Neuron (in vitro differentiated cells): ENCODE measurements at regions not wholly inside any gene's neighbourhood (a gene's known extent, or its start where the extent isn't known, plus 50 kb on each side); places are given as distances from the start of the nearest gene placed in this dataset.

Source experiments
- H2AFZ ChIP-seq: one replicate; pipeline ENCODE4 v1.6.1; 2013; ENCODE audit warnings: low read depth, mild to moderate bottlenecking, inconsistent platforms, low read length, moderate library complexity
- H3K27me3 ChIP-seq: one replicate; pipeline ENCODE4 v1.6.1; 2013; ENCODE audit warnings: low read length; ENCODE audit not compliant: insufficient read depth
- H3K36me3 ChIP-seq: one replicate; pipeline ENCODE4 v1.6.1; 2013; ENCODE audit warnings: low read length; ENCODE audit not compliant: insufficient read depth
- H3K4me1 ChIP-seq: one replicate; pipeline ENCODE4 v1.6.1; 2013; ENCODE audit warnings: low read length; ENCODE audit not compliant: insufficient read depth
- H3K4me3 ChIP-seq: 2 replicates; pipeline ENCODE4 v1.5.1; 2013; ENCODE audit warnings: mild to moderate bottlenecking, low read length, moderate library complexity
- H3K9me3 ChIP-seq: one replicate; pipeline ENCODE4 v1.6.1; 2013; ENCODE audit warnings: low read length

DNA sequence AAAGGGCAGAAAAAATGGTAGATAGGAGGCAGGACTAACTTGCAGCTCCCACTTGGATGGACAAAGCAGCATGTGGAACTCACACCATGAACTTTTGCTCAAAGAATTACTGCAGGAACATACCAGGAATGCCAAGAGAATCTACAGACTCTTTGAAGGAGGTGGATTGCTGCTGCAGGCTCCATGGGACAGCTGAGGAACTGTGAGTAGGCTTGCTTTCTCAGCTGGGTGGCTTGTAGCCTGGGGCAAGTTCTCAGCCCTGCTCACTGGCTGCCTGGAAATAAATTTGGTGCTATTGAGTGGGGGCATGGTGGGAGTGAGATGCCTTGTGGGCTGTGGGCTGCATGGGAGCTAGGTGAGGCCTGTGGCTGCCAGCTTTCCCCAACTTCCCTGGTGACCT lies 574.5 kb downstream of the PRELID2 start:
- Histone ChIP-seq H3K27me3 (no peaks in the 10 kb centered on the region), H2AFZ (no peak overlapping the region)

DNA sequence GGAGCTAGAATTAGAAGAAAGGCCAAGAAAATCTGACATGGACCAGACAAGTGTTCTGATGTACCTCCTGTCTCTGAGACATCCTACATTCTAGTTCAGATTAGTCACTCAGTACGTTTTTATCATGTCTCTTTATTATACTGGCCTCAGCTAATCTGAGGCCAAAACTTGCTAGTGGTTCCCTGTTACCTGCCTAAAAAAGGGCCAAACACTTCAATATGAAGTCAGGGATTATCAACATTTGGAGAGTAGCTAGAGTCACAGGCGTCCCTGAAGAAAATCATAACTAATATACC lies 587.4 kb downstream of the PRELID2 start:
- Histone ChIP-seq H3K4me3 (no peak overlapping the region), H3K36me3 (no peaks in the 10 kb centered on the region), H3K4me1 (peaks cover 25% of the 10 kb centered on the region), H2AFZ (no peak overlapping the region), H3K9me3 (no peaks in the 10 kb centered on the region), H3K27me3 (no peaks in the 10 kb centered on the region)

More for the DNA sequence above, 574.5 kb downstream of the PRELID2 start:
- H3K4me1 ChIP-seq, result no peaks in the 10 kb centered on the region
- no peak overlapping the region for H3K4me3 ChIP-seq
- peaks cover 2% of the 10 kb centered on the region for H3K9me3 ChIP-seq
- no peaks in the 10 kb centered on the region for H3K36me3 ChIP-seq

DNA sequence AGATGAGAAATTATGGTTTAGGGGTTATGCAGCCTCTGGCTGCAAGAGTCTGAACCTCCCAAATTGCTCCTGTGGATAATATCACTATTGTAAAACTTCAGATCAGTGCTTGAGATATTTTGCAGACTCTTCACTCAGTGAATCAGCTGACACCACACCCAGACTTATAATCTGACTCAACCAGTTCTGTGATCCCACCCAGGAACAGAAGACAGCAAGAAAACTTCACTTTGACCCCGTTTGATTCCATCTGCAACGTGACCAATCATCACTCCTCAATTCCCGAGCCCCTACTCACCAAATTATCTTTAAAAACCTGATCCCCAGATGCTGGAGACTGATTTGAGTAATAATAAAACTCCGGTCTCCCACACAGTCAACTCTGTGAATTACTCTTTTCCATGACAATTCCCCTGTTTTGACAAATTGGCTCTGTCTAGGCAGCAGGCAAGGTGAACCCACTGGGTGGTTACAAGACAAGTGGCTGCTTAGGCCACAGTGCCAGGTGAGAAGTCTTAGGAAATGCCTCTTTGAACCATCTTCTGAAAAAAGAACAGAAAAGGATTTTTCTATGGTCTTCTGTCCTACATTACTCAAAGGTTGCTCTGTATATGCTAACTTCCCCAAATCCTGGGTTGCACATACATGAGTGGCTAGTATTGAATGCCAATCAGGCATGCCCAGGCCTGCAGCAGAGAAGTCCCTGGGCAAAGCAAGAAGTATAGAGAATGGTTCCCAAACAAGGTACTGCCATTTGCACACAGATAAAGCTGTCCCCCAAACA lies 588.0 kb downstream of the PRELID2 start:
- no peaks in the 10 kb centered on the region for H3K9me3 ChIP-seq
- H2AFZ ChIP-seq, result no peak overlapping the region
- no peak overlapping the region for H3K4me3 ChIP-seq
- peaks cover 25% of the 10 kb centered on the region for H3K4me1 ChIP-seq
- no peaks in the 10 kb centered on the region for H3K27me3 ChIP-seq
- H3K36me3 ChIP-seq, result no peaks in the 10 kb centered on the region

DNA sequence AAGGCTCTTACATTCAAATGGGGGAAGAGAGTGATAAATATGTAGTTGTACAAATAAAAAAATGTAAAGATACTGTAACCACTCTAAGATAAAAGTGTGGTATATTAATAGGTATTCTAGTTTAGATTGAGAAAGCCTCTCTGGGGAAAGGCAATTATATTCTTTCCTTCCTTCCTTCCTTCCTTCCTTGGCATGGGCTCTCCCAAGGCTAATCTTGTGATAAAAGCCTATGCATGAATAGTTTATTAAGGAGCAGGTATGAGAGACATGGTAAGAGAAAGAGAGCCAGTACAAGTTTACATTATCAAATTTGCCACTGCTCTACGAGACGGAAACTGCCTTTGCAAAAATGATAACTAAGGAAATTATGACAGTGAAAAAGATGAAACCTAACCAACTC lies 588.8 kb downstream of the PRELID2 start:
- no peaks in the 10 kb centered on the region for H3K36me3 ChIP-seq
- no peak overlapping the region for H2AFZ ChIP-seq
- peaks cover 25% of the 10 kb centered on the region for H3K4me1 ChIP-seq
- H3K27me3 ChIP-seq, result no peaks in the 10 kb centered on the region
- H3K4me3 ChIP-seq, result no peak overlapping the region
- H3K9me3 ChIP-seq, result no peaks in the 10 kb centered on the region

DNA sequence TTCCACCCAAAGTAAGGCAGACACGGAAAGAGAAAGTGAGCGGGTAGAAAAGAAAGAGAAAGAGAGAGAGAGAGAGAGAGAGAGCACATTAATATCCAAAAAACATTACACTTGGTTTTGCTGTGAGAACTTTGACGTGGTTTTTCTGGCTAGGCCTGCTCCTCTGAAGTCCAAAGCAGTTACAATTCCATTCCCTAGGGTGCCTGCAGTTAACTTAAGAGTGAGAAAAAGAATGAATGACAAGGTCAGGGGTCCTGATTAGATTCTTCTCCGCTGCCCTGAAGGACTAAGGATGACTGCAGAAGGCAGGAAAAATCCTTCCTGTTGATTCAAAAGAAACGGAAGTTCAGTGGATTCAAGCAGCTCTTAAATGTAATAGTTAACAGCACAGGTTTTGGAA lies 589.8 kb downstream of the PRELID2 start:
- Histone ChIP-seq H3K9me3 (no peaks in the 10 kb centered on the region), H3K36me3 (no peaks in the 10 kb centered on the region), H3K4me3 (no peak overlapping the region), H2AFZ (no peak overlapping the region), H3K4me1 (peaks cover 25% of the 10 kb centered on the region), H3K27me3 (no peaks in the 10 kb centered on the region)

DNA sequence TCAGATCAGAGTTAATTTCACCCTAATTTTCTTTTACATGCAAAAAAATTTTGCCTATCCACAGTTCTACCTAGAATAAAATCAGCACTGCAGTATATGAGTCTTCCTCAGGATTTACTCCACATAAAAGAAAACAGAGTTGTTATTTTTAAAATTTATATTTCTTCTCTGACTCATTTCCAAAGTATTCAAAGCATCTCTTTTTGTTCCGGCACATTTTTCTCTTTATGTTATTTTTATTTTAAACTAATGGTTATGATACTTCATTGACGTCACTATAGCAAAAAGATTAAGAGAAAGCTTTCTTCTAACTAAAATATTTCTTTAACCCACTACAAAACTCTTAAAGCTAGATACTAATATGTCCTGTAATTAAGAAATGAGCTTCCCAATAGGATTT lies 590.4 kb downstream of the PRELID2 start:
- no peaks in the 10 kb centered on the region for H3K36me3 ChIP-seq
- no peak overlapping the region for H2AFZ ChIP-seq
- H3K27me3 ChIP-seq, result no peaks in the 10 kb centered on the region
- no peaks in the 10 kb centered on the region for H3K9me3 ChIP-seq
- H3K4me3 ChIP-seq, result no peak overlapping the region
- H3K4me1 ChIP-seq, result peaks cover 25% of the 10 kb centered on the region

DNA sequence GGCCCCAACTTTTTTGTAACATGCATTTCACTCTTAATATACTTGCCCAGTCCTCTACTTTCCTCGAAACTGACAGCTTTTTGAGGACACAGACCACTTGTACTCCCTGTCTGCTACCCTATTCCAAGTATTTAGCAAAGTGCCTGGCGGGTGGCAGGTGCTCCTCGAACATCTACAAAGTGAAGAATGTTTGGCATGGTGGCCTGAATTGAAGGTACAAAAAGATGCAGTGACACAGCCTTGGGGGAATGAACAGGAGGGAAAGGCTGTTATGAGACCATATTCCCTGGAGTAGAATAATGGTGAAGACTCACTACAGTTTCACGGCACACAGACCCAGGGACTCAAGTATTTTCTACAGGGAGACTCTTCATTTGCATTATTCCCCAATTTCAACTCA lies 590.9 kb downstream of the PRELID2 start:
- Histone ChIP-seq H2AFZ (no peak overlapping the region), H3K4me3 (no peak overlapping the region), H3K27me3 (no peaks in the 10 kb centered on the region), H3K4me1 (peaks cover 25% of the 10 kb centered on the region), H3K36me3 (no peaks in the 10 kb centered on the region), H3K9me3 (no peaks in the 10 kb centered on the region)

DNA sequence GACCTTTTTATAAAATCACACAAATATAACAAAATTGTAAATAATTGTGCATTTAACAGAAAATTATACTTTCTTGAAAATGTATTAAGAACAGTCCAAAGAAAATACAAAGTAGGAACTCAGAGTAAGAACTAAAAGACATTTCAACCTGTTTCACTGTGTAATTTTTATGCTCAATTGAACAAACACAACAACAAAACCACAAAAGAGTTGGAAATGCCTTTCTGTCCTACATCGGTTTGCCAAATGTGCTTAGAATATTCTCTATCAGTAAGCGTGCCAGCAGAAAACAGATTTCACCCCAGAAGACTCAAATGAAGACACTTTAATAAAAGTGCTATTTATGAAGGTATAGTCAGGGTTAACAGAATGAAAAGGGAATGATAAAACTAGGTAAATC lies 592.1 kb downstream of the PRELID2 start:
- Histone ChIP-seq H2AFZ (no peak overlapping the region), H3K4me3 (no peak overlapping the region), H3K27me3 (no peaks in the 10 kb centered on the region), H3K4me1 (peaks cover 25% of the 10 kb centered on the region), H3K36me3 (no peaks in the 10 kb centered on the region), H3K9me3 (no peaks in the 10 kb centered on the region)

DNA sequence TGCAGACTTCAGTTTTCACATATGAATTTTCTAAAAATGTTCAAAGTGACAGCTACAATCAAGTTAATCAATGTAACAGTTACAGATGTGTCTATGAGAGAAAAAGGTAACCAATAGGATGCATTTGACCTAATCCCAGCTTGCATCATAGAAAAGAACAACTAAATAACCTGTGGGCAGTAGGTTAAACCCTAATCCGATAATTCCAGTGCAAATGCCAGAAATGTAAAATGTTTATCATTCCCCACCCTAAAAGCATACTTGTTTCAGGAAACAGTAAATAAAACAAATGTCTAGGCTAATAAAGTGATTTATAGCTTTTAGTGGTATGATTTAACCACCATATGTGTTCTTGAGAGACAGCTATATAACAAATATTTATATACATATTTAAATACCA lies 592.6 kb downstream of the PRELID2 start:
- Histone ChIP-seq H3K4me3 (no peak overlapping the region), H3K36me3 (no peaks in the 10 kb centered on the region), H3K9me3 (no peaks in the 10 kb centered on the region), H2AFZ (no peak overlapping the region), H3K27me3 (no peaks in the 10 kb centered on the region), H3K4me1 (peaks cover 25% of the 10 kb centered on the region)

DNA sequence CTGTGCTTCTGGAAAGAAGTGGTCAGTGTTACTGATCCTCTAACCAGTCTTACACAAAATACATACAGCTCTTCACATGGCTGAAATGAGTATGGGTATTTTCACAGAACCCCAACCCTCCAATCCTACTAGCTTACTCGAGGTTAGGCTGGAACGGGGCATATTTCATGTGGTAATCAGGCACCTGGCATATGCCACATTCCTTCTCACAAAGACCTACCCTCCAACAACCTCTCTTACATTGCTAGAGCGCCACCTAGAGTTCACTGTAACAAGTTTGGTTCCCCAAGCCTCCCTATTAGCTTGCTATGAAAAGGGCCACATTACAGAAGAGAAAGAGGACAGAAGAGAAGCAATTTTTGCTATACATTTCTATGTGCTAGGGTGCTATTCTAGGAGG lies 597.3 kb downstream of the PRELID2 start:
- no peak overlapping the region for H2AFZ ChIP-seq

DNA sequence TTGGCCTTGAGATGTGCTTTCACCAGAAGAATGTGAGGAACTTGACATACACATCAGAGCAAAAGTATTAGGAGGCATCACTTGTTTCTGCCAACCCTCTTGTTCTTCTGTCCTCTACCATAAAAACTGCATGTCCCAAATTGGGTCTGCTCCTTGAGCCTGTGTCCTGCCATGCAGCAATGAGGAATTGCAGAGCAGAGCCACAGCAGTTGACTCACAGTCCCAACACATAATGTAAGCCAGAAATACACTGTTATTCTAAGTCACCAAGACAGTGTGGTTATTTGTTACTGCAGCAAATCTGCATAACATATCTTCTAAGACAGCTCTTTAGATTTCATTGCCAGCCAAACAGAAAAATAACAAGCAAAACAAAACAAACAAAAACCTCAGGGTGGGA lies 598.2 kb downstream of the PRELID2 start:
- no peaks in the 10 kb centered on the region for H3K36me3 ChIP-seq
- no peaks in the 10 kb centered on the region for H3K9me3 ChIP-seq
- H2AFZ ChIP-seq, result no peak overlapping the region
- no peak overlapping the region for H3K4me3 ChIP-seq
- H3K27me3 ChIP-seq, result peaks cover 2% of the 10 kb centered on the region
- no peaks in the 10 kb centered on the region for H3K4me1 ChIP-seq

More for the DNA sequence above, 597.3 kb downstream of the PRELID2 start:
- H3K36me3 ChIP-seq, result no peaks in the 10 kb centered on the region
- H3K4me1 ChIP-seq, result peaks cover under 1% of the 10 kb centered on the region
- H3K27me3 ChIP-seq, result peaks cover 2% of the 10 kb centered on the region
- no peaks in the 10 kb centered on the region for H3K9me3 ChIP-seq
- H3K4me3 ChIP-seq, result no peak overlapping the region

DNA sequence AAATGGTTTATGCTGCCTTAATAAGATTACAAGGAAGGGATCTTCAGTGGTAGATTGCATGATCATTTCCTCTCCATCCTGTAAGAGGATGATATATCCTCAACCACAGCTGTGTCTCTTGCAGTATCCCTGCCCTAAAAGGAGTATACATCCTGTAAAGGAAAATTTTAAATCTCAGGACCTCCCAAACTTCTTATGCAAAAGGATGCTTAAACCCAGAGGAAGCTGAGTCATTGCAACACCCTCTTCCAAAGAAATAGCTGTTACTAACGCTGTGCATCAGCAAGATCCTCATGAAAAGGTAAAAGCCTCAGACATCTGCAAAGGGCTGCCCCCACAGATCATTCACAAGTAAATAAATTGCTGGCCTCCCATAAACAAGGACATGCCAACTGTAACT lies 599.0 kb downstream of the PRELID2 start:
- peaks cover 2% of the 10 kb centered on the region for H3K27me3 ChIP-seq
- H2AFZ ChIP-seq, result no peak overlapping the region
- H3K4me3 ChIP-seq, result no peak overlapping the region
- H3K9me3 ChIP-seq, result no peaks in the 10 kb centered on the region
- H3K36me3 ChIP-seq, result no peaks in the 10 kb centered on the region
- no peaks in the 10 kb centered on the region for H3K4me1 ChIP-seq

DNA sequence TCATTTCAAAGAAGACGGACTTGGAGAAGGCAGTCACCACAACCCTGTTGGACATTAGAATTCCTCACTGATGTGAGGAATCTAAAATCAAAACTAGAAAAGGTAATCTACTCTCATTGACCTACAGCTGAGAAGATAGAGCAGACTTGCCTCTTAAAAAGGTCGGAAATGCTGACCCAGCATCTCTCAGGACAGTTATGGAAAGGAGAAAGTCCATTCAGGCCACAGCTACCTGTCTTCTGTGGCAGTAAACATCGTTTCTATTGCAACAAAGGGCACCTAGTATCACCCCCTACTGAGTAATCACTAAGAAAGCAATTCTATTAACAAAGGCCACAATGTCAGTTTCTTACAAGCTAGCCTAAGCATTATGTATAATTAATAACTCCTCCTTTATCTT lies 601.7 kb downstream of the PRELID2 start:
- no peaks in the 10 kb centered on the region for H3K36me3 ChIP-seq
- no peak overlapping the region for H3K4me3 ChIP-seq
- H3K4me1 ChIP-seq, result no peaks in the 10 kb centered on the region
- no peak overlapping the region for H2AFZ ChIP-seq
- no peaks in the 10 kb centered on the region for H3K9me3 ChIP-seq
- H3K27me3 ChIP-seq, result peaks cover 2% of the 10 kb centered on the region

DNA sequence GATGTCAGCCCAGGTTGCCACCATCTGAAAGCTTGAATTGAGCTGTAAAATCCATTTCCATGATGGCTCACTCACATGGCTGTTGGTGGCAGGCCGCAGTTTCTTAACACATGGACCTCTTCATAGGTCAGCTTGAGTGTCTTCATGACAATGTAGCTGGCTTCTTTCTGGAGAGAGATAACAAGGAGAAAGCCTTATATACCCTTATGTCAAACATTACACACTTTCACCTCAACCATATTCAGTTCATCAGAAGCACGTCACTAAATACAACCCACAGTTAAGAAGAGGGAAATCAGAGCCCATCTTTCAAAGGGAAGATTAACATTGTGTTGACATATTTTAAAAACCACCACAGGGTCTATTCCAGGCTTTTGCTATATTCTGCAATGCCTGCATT lies 604.4 kb downstream of the PRELID2 start:
- no peaks in the 10 kb centered on the region for H3K36me3 ChIP-seq
- H3K9me3 ChIP-seq, result no peaks in the 10 kb centered on the region
- H2AFZ ChIP-seq, result no peak overlapping the region
- peaks cover 2% of the 10 kb centered on the region for H3K27me3 ChIP-seq
- H3K4me1 ChIP-seq, result no peaks in the 10 kb centered on the region
- H3K4me3 ChIP-seq, result no peak overlapping the region
